Fibroblast of pulmonary artery (primary cell): ENCODE measurements at regions not wholly inside any gene's neighbourhood (a gene's known extent, or its start where the extent isn't known, plus 50 kb on each side); places are given as distances from the start of the nearest gene placed in this dataset.

Experiments used
- DNase-seq: peaks from one replicate; pipeline ENCODE4 v3.0.0-alpha.2; 2010; ENCODE audit warnings: low read depth
- H3K4me3 ChIP-seq: replicated peaks from 2 replicates; pipeline ENCODE4 v1.5.1; 2011; ENCODE audit warnings: low read depth, mild to moderate bottlenecking, control low read depth, low read length, moderate library complexity
- CTCF ChIP-seq: IDR thresholded peaks from 2 replicates; pipeline ENCODE4 v1.5.1; 2011; ENCODE audit warnings: mild to moderate bottlenecking, control low read depth, low read length, inconsistent platforms; ENCODE audit errors: missing control alignments

GRCh38 chr2:122062506-122062905 is 307.1 kb downstream of the TSN start:
- no peak for DNase-seq
- no peak for TF ChIP-seq CTCF
- H3K4me3 ChIP-seq, result no peak overlapping the region

DNA sequence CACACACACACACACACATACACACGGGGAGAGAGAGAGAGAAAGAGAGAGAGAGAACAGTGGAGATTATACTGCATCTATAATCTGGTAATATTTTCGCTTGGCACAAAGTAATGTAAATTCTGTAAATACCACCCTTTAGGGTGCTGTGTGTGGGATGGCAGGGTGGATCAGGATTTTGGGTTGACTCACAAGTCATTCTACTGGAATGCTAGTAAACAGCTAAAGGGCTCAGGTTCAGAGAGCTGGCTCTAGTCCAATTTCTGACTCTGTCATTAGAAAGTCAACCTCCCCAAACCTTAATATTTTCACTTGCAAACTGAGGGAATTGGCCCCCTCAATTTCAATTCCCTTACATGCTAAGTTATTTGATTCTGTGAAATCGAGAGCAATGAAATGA is 308.3 kb downstream of the TSN start:
- no peak overlapping the region for H3K4me3 ChIP-seq
- TF ChIP-seq CTCF, result no peak
- peak; percentile 10 for DNase-seq

DNA sequence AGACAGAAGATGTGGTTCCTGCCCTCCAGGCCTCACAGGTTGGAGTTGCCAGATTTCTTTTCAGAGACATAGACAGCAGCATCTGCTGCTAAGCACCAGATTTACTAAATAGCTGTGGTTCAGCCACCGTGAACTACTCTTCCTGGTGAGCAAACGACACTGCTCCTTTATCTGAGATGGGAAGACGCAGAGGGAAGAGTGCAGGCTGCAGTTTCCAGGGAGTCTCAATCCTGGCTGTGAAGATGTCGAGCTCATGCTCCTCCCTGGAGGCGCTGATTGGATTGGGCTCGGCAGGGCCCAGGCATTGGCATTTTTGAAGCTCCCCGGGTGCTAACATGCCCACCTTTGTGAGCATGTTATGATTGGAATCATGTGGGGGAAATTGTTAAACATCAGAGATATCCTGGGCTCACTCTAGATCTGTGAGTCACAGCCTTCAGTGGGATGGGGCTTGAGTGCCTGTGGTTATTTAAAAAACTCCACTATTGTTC is 314.8 kb downstream of the TSN start:
- no peak overlapping the region for H3K4me3 ChIP-seq
- TF ChIP-seq CTCF, result no peak
- peak; percentile 47 for DNase-seq

DNA sequence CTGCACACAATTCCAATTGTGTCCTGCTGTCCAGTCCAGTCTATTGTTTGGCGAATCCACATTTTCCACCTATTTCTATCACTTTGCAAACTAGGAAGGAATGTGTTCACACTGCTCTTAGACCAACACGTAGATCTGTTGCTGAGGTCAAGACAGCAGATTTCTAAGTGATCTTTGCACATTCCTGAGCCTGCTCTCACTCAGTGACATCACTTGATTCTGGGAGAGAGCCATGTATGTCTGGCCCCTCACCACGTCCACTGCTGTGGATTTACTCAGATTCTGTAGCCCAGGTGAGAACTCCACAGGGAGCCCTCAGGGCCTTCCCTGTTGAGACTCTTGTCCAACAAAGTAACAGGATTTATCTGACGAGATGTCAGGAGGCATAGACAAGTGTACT is 317.2 kb downstream of the TSN start:
- peak; percentile 32 for DNase-seq
- no peak for TF ChIP-seq CTCF
- no peak overlapping the region for H3K4me3 ChIP-seq

- no peak for DNase-seq
- TF ChIP-seq CTCF, result no peak
- no peak overlapping the region for H3K4me3 ChIP-seq
Observed at GRCh38 chr2:122074201-122074600, 318.8 kb downstream of the TSN start.

GRCh38 chr2:122075381-122075780 is 319.9 kb downstream of the TSN start:
- H3K4me3 ChIP-seq, result no peak overlapping the region
- TF ChIP-seq CTCF, result no peak
- DNase-seq, result no peak

- no peak overlapping the region for H3K4me3 ChIP-seq
- TF ChIP-seq CTCF, result no peak
- no peak for DNase-seq
Observed at GRCh38 chr2:122077114-122077513, 321.7 kb downstream of the TSN start.
